Aorta (tissue), 5 donors: ENCODE measurements at regions not wholly inside any gene's neighbourhood (a gene's known extent, or its start where the extent isn't known, plus 50 kb on each side); places are given as distances from the start of the nearest gene placed in this dataset.

Source experiments
- ATAC-seq: fragments of 200-7000 bp; cut with Tn5 transposase; one replicate; pipeline ENCODE4 v1.9.1; 2022; ENCODE audit warnings: moderate library complexity; ENCODE audit not compliant: low FRiP score
- DNase-seq, 2 donors: peaks; one replicate each; pipeline ENCODE4 v3.0.0-alpha.2; 2020
- H3K27ac ChIP-seq, 2 donors: one replicate each; pipeline ENCODE4 v1.5.1; 2013; ENCODE audit warnings: low read length in 2 of 2, mild to moderate bottlenecking in 2 of 2, moderate library complexity in 2 of 2, control low read depth in 1 of 2, inconsistent platforms in 1 of 2, low read depth in 1 of 2
- H3K27me3 ChIP-seq, 2 donors: one replicate each; pipeline ENCODE4 v1.6.1; 2013; ENCODE audit warnings: control low read depth in 1 of 2, low read length in 1 of 2, mild to moderate bottlenecking in 1 of 2, moderate library complexity in 1 of 2; ENCODE audit not compliant: insufficient read depth in 2 of 2, control insufficient read depth in 1 of 2
- H3K36me3 ChIP-seq, 2 donors: one replicate each; pipeline ENCODE4 v1.6.1; 2013; ENCODE audit warnings: control low read depth in 1 of 2, low read length in 1 of 2, mild to moderate bottlenecking in 1 of 2; ENCODE audit not compliant: insufficient read depth in 2 of 2, control insufficient read depth in 1 of 2
- H3K4me1 ChIP-seq, 2 donors: one replicate each; pipeline ENCODE4 v1.6.1; 2013; ENCODE audit warnings: low read length in 2 of 2, control low read depth in 1 of 2, mild to moderate bottlenecking in 1 of 2, moderate library complexity in 1 of 2; ENCODE audit not compliant: insufficient read depth in 2 of 2, control insufficient read depth in 1 of 2
- H3K4me3 ChIP-seq, 2 donors: one replicate each; pipeline ENCODE4 v1.5.1; 2013; ENCODE audit warnings: low read length in 2 of 2, control low read depth in 1 of 2, mild to moderate bottlenecking in 1 of 2
- H3K9me3 ChIP-seq: one replicate; pipeline ENCODE4 v1.6.1; 2013; ENCODE audit warnings: mild to moderate bottlenecking, low read length; ENCODE audit not compliant: control insufficient read depth
- WGBS, 2 donors: extraction: QIAGEN DNeasy Blood & Tissue Kit; methylation state at CpG; one replicate each; pipeline ENCODE4 v1.1.7; 2013; 5-methylcytosine and 5-hydroxymethylcytosine counted together
- intact Hi-C, 2 donors: fragments of 100-400 bp; cut with DNase I; formaldehyde crosslinking; loops; one replicate each; pipeline versions ENCODE4 v1.14.2 to v1.15.0; 2022
- donor health status: healthy with polysubstance abuse.
- donor health status: Bipolar disorder and iron deficiency.
- donor health status: DM: no; HTN: no; CAD: no.
- donor health status: DM: no; HTN: no; CAD: no.
- donor health status: DM: yes; HTN: yes; CAD: no.

DNA sequence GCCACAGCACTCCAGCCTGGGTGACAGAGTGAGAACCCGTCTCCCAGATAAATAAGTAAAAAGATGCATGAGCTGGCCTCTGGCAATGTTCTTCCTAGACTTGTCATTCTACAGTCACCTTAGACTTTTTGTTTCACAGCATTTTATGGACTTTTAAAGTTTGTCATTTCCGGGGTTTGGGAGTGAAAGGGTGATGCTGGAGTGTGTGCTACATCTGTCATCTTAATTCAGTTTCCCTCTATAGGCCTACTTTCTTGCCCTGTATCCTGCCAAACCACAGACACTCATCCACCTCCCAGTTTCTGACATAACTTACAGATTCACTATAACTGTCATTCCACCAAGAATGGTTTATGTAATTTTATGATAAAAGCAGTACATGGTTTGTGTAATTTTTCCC is 166.7 kb upstream of the PARP11 start:
- ATAC-seq, result no peak
- 84 to 90% methylated on average over 2 of the region's 2 CpGs for WGBS, 2 donors
- intact Hi-C loops, result loop anchor here (2.0 to 5.0 kb wide), 2 partner anchors 43 to 158 kb away; no protein-coding TSS in a partner anchor

DNA sequence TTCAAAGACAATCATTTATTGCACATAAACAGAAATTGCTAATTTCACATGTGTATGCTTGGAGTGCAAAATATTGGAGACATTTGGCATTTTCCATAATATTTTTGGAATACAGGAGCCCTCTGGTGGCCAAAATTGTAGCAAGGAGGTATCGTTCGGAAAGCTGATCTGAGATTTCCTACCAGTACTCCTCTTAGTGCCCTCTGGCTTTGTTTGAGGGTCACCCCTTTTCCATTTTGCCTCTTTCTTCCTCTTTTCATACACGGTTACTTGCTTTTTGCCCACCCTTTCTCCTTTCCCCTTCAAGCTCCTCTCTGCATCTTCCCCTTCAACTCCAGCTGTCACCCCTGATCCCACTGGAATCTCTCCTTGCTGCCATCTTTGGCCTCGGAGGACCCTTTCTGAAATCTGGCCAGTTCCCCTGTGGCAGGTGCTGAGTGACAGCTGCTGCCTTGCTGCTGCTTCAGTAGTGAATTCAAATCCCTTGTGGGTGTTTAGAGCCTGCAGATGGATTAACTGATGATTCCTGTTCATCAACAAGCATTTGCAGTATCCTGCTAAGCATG is 164.6 kb upstream of the PARP11 start:
- intact Hi-C loops, result loop anchor here (2.0 to 5.0 kb wide), 4 partner anchors 41 to 156 kb away; no protein-coding TSS in a partner anchor
- Histone ChIP-seq H3K4me1 (no peaks in the 10 kb centered on the region), H3K27me3 (no peaks in the 10 kb centered on the region), H3K36me3 (no peaks in the 10 kb centered on the region), H3K4me3 (no peak overlapping the region), H3K9me3 (no peaks in the 10 kb centered on the region), H3K27ac (no peak overlapping the region)
- no peak for DNase-seq
- ATAC-seq, result no peak
- 18 to 20% methylated on average over 4 of the region's 4 CpGs for WGBS, 2 donors

More for the DNA sequence above, 166.7 kb upstream of the PARP11 start:
- no peak for DNase-seq
- H3K36me3 ChIP-seq, result no peaks in the 10 kb centered on the region
- no peaks in the 10 kb centered on the region for H3K9me3 ChIP-seq
- no peaks in the 10 kb centered on the region for H3K27me3 ChIP-seq
- H3K27ac ChIP-seq, result no peak overlapping the region
- no peak overlapping the region for H3K4me3 ChIP-seq
- no peaks in the 10 kb centered on the region for H3K4me1 ChIP-seq

DNA sequence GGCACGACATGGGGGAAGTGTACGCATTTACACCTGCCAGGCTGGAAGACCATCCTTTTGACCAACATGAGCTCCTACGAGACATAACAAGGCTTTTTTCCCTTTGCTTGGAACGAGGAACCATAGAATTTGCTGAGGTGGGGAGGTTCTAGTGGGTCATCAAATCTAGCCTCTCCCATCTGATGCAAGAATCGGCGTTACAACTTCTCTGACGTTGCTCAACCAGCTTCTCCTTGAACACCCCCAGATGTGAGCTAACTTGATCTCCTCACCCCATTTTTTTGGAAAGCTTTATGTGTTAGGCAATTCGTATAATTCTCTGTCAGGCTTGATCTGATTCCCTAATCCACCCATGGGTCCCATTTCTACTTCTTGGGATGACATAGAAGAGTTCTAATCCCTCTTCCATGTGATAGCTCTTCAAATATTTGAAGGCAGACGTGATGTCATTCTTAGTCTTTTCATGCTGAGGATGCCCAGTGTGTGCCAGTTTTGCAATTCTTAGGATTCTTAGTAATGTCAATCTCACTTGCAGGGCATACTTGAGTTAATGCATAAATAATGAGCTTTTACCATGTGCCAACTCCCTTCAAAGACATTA is 163.6 kb upstream of the PARP11 start:
- H3K4me1 ChIP-seq, result no peaks in the 10 kb centered on the region
- no peak overlapping the region for H3K4me3 ChIP-seq
- no peak for ATAC-seq
- DNase-seq, result no peak
- no peaks in the 10 kb centered on the region for H3K27me3 ChIP-seq
- WGBS, 2 donors, result 87 to 89% methylated on average over 9 of the region's 9 CpGs
- intact Hi-C loops, result loop anchor here (2.0 to 5.0 kb wide), 3 partner anchors 42 to 154 kb away; no protein-coding TSS in a partner anchor
- no peaks in the 10 kb centered on the region for H3K9me3 ChIP-seq
- no peak overlapping the region for H3K27ac ChIP-seq
- H3K36me3 ChIP-seq, result no peaks in the 10 kb centered on the region

DNA sequence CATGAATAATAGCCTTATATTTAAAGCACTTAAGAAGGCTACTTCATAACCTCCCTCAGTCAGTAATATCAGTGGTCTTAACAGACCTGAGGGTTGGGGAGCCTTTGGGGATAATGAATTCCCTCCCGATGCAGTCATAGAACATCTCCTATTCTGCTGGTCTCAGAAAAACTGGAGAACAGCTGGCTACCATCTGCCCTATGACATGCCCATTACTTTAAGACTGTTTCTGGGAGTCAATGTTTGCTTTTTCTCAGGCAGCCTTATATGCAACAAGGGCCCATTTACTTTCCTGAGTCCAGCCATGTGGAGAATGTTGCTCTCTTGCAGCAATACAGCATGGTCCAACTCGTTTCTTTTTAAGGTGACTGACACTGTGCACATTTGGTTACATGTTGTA is 161.7 kb upstream of the PARP11 start:
- ATAC-seq, result no peak

DNA sequence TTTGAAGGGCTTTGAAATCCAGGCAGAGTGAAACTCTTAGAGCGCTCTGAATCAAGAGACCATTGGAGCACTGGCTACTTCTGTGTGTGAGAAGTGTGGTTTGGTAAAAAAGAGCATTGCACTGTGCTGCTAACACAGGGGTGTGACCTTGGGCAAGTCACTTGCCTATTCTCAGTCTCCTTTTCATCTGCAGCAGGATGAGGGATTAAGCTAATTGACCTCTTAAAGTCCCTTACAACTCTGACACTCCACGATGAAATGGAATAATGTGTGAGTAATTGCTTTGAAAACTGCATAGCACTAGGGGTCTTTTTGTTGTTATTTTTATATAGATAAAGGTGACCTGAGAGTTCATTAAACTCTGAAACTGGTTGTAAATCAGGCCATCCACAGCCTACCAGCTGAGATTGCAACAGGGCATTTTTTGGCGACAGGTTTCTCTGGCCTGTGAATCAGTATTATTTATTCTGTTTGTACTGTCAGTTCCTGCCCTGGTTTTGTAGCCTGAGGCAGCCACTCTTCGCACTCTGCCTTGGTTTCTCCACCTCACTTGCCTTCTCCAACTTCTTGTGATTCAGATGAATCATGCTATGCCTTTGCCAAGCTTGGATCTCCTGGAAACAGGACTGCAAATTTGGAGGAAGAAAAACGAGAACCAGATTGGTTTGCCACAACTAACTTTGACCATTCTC is 159.9 kb upstream of the PARP11 start:
- WGBS, 2 donors, result 58 to 59% methylated on average over 5 of the region's 5 CpGs
- intact Hi-C loops, result loop anchor here (5.0 kb wide), 1 partner anchor 244 kb away; no protein-coding TSS in a partner anchor
- Histone ChIP-seq H3K4me3 (no peak overlapping the region), H3K36me3 (no peaks in the 10 kb centered on the region), H3K9me3 (no peaks in the 10 kb centered on the region), H3K4me1 (no peaks in the 10 kb centered on the region), H3K27me3 (no peaks in the 10 kb centered on the region), H3K27ac (no peak overlapping the region)
- ATAC-seq (no peak), DNase-seq (no peak)

More for the DNA sequence above, 161.7 kb upstream of the PARP11 start:
- no peak overlapping the region for H3K4me3 ChIP-seq
- H3K9me3 ChIP-seq, result no peaks in the 10 kb centered on the region
- intact Hi-C loops, result loop anchor here (5.0 kb wide), 2 partner anchors 153 to 242 kb away; no protein-coding TSS in a partner anchor
- H3K27ac ChIP-seq, result no peak overlapping the region
- H3K36me3 ChIP-seq, result no peaks in the 10 kb centered on the region
- DNase-seq, result no peak
- H3K4me1 ChIP-seq, result no peaks in the 10 kb centered on the region
- WGBS, 2 donors, result 66 to 67% methylated on average over 2 of the region's 2 CpGs
- H3K27me3 ChIP-seq, result no peaks in the 10 kb centered on the region

DNA sequence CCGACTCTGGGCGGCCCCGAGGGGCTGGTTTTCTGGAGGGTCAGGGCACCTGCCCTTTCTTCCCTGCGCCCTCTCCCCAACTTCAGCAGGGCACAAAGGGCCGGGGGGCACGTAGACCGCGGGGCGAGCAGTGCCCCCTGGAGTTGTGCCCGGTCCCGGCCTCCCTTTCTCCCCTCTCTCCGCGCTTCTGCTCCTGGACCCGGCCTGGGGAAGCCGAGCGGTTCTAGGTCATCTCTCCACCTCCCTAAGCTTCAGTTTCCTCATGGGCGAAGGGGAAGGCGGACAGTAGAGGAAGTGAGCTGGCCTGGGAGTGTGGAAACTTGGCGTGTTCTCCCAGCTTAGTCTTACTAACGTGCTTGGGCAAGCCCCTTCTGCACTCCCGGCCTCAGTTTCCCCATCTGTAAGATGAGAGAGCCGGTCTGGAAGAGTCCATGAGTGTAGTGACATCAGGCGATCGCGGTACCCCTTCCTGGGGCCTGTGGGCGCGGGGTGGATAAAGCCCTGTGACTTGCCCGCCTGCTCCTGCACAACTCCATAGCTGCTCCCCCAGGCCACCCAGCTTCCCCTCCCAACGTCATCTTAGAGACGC is 158.6 kb upstream of the PARP11 start:
- intact Hi-C loops, result loop anchor here (5.0 kb wide), 1 partner anchor 246 kb away; no protein-coding TSS in a partner anchor
- peak; percentile 52 to 77 for DNase-seq
- Histone ChIP-seq H3K36me3 (no peaks in the 10 kb centered on the region), H3K4me1 (no peaks in the 10 kb centered on the region), H3K9me3 (no peaks in the 10 kb centered on the region), H3K4me3 (no peak overlapping the region), H3K27me3 (no peaks in the 10 kb centered on the region), H3K27ac (peak overlapping the region in 1 of 2 donors; percentile 30)
- WGBS, 2 donors, result 55 to 63% methylated on average over 25 to 30 of the region's 30 CpGs
- peak; percentile 45 for ATAC-seq

DNA sequence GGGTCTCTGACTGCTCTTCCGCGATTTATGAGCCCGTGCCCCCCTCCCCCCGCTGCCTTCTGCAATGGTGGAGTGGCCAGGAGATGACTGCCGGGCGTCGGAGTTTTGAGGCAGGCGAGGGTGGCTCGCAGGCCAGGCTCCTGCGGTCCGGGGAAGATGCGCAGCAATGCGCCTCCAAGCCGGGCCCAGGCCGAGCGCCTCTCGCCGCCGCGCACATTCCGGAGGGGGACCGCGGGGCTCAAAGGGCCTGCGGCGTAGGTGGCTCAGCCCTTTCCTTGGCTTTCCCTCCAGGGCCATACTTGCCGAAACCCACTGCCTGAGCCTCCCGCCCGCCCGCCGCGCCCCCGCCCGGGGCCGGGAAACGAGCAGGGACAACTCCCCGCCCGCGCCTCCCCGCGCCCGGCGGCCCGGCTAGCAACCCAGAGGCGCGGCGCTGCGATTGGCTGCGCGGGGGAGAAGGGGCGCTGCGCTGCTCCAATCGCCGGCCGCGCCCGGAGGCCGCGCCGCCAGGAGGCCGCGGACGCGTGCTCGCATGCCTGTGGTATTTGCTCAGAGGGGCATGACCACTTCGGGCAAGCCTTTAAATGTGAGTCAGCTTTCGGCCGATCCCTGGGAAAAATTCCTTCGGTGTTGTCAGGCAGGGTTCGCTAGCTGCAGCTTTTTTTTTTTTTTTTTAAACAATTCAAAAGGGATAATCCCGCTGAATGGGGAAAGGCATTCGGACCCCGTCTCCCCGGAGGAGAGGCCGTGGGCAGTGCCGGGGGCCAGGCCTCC is 157.9 kb upstream of the PARP11 start:
- 1% methylated on average over 67 to 75 of the region's 75 CpGs for WGBS, 2 donors
- peak overlapping the region; percentile 73 to 77 for H3K27ac ChIP-seq
- DNase-seq, result peak; percentile 95 to 96

DNA sequence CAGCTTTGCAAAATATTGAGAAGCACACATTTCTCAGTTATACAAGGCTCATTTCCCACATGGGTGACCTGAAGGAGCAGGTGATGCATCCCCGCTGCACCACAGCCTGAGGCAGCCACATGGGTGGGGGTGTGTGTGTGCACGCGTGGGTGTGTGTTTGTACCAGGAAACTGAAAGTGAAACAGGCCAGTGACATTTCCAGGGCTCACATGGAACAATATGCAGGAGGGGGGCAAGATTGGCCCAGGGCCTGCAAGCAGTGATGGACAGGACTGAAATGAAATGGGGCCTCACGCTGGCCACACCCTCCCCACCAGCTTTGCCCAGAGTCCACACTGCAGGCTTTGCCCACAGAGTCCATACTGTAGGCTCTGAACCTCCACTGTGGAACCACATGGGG is 154.2 kb upstream of the PARP11 start:
- Histone ChIP-seq H3K27me3 (no peaks in the 10 kb centered on the region), H3K27ac (no peak overlapping the region), H3K4me1 (no peaks in the 10 kb centered on the region), H3K9me3 (no peaks in the 10 kb centered on the region), H3K4me3 (no peak overlapping the region), H3K36me3 (no peaks in the 10 kb centered on the region)
- intact Hi-C loops, result no loop called here
- ATAC-seq, result no peak
- 79 to 86% methylated on average over 4 of the region's 4 CpGs for whole genome bisulfite sequencing, 2 donors
- no peak for DNase-seq

More for the DNA sequence above, 157.9 kb upstream of the PARP11 start:
- H3K9me3 ChIP-seq, result no peaks in the 10 kb centered on the region
- no peaks in the 10 kb centered on the region for H3K36me3 ChIP-seq
- H3K27me3 ChIP-seq, result no peaks in the 10 kb centered on the region
- H3K4me3 ChIP-seq, result peak overlapping the region in 1 of 2 donors; percentile 26
- intact Hi-C loops, result loop anchor here (5.0 kb wide), 1 partner anchor 246 kb away; no protein-coding TSS in a partner anchor
- ATAC-seq, result peak; percentile 97
- H3K4me1 ChIP-seq, result no peaks in the 10 kb centered on the region
